Neural progenitor cell (in vitro differentiated cells): ENCODE measurements at regions not wholly inside any gene's neighbourhood (a gene's known extent, or its start where the extent isn't known, plus 50 kb on each side); places are given as distances from the start of the nearest gene placed in this dataset.
A peak's percentile ranks its signal among the peaks of the same experiment; 100 is the strongest.
"Not testable (repeated sequence)": the region's sequence is repeated elsewhere in the genome, so short reads cannot be mapped to it uniquely, and the experiment has no call there.

Experiments used
- DNase-seq: peaks from one replicate; pipeline ENCODE4 v3.0.0-alpha.2; 2016; ENCODE audit warnings: low spot score
- H2AFZ ChIP-seq: fragments of 200-600 bp; sonication (generic); replicated peaks from 2 replicates; pipeline ENCODE4 v1.6.1; 2016; ENCODE audit warnings: antibody characterized with exemption
- H3F3A ChIP-seq: fragments of 200-600 bp; sonication (generic); 2 replicates; pipeline ENCODE4 v1.6.1; 2016; ENCODE audit warnings: antibody characterized with exemption, low read depth
- H3K27ac ChIP-seq: fragments of 200-600 bp; sonication (generic); 2 replicates; pipeline ENCODE4 v1.5.1; 2016; ENCODE audit warnings: mild to moderate bottlenecking
- H3K27me3 ChIP-seq: fragments of 200-600 bp; sonication (generic); 2 replicates; pipeline ENCODE4 v1.6.1; 2016; ENCODE audit warnings: mild to moderate bottlenecking, moderate library complexity
- H3K36me3 ChIP-seq: fragments of 200-600 bp; sonication (generic); 2 replicates; pipeline ENCODE4 v1.5.1; 2016
- H3K4me1 ChIP-seq: fragments of 200-600 bp; sonication (generic); 2 replicates; pipeline ENCODE4 v1.6.1; 2016; ENCODE audit warnings: mixed run types
- H3K4me2 ChIP-seq: fragments of 200-600 bp; sonication (generic); 2 replicates; pipeline ENCODE4 v1.6.1; 2016
- H3K4me3 ChIP-seq: fragments of 200-600 bp; sonication (generic); 2 replicates; pipeline ENCODE4 v1.5.1; 2016
- H3K79me2 ChIP-seq: fragments of 200-600 bp; sonication (generic); 2 replicates; pipeline ENCODE4 v1.6.1; 2016; ENCODE audit warnings: low read depth
- H3K9ac ChIP-seq: fragments of 200-600 bp; sonication (generic); 2 replicates; pipeline ENCODE4 v1.6.1; 2016
- H3K9me3 ChIP-seq: fragments of 200-600 bp; sonication (generic); 2 replicates; pipeline ENCODE4 v1.5.1; 2016; ENCODE audit warnings: low read depth
- H4K20me1 ChIP-seq: fragments of 200-600 bp; sonication (generic); 2 replicates; pipeline ENCODE4 v1.6.1; 2016; ENCODE audit warnings: low read depth
- H3K27ac Mint-ChIP-seq: 3 replicates; pipeline ENCODE4 v1.8.0; 2021; ENCODE audit warnings: mixed read lengths
- H3K27me3 Mint-ChIP-seq: 2 replicates; pipeline ENCODE4 v1.8.0; 2022; ENCODE audit warnings: low read depth, mild to moderate bottlenecking, inconsistent platforms, moderate library complexity, mixed read lengths; ENCODE audit not compliant: insufficient read depth
- H3K36me3 Mint-ChIP-seq: 3 replicates; pipeline ENCODE4 v1.8.0; 2021; ENCODE audit warnings: mixed read lengths
- H3K4me1 Mint-ChIP-seq: 3 replicates; pipeline ENCODE4 v1.8.0; 2021; ENCODE audit warnings: mixed read lengths
- H3K4me3 Mint-ChIP-seq: 3 replicates; pipeline ENCODE4 v1.8.0; 2021; ENCODE audit warnings: mild to moderate bottlenecking, moderate library complexity, mixed read lengths
- H3K9me3 Mint-ChIP-seq: 3 replicates; pipeline ENCODE4 v1.8.0; 2020; ENCODE audit warnings: mixed read lengths
- EZH2 ChIP-seq: fragments of 200-600 bp; sonication (generic); IDR thresholded peaks from 2 replicates; pipeline ENCODE4 v1.6.1; 2017; ENCODE audit warnings: antibody characterized with exemption, mild to moderate bottlenecking, moderate library complexity
- EZH2phosphoT487 ChIP-seq: fragments of 200-600 bp; sonication (generic); IDR thresholded peaks from 2 replicates; pipeline ENCODE4 v1.6.1; 2017; ENCODE audit warnings: antibody characterized with exemption
- TF ChIP-seq, protein P1 (sequence below): fragments of 200-600 bp; sonication (generic); IDR thresholded peaks from 2 replicates; pipeline ENCODE4 v1.5.1; 2017; ENCODE audit warnings: antibody characterized with exemption, mild to moderate bottlenecking

DNA sequence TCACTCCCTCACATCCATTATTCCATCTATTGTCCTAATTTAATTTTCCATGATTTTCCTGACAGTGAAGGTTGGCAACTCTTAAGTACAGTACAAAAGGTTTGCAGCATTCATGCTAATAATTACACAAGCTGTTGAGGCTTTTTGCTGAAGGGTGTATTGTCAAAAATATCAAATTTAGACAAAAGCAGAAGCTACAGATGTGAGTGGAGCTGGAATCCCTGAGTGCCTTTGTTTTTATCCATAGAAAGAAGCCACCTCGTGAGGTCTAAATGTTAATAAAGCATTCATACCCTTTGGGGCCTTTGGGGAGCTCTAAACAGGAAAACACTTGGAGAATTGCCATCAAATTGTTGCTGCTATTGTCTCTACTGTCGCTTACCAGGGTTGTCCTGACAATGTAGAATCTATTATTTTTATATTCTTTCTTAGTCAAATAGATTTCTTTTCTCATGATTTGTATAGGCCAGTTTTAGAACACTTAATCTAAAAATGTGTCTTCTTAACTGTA is 185.8 kb upstream of the ROBO1 start:
- Mint-ChIP-seq H3K4me3 (no peak overlapping the region), H3K36me3 (no peaks in the 10 kb centered on the region), H3K27me3 (peaks cover 2% of the 10 kb centered on the region), H3K9me3 (peaks cover 7% of the 10 kb centered on the region), H3K27ac (no peak overlapping the region), H3K4me1 (peaks cover 18% of the 10 kb centered on the region)
- H3K27ac ChIP-seq, result peak overlapping the region; percentile 52
- H3K4me3 ChIP-seq, result no peak overlapping the region
- no peak overlapping the region for H3K9ac ChIP-seq
- TF ChIP-seq EZH2phosphoT487, result no peak
- TF ChIP-seq, protein P1, sequence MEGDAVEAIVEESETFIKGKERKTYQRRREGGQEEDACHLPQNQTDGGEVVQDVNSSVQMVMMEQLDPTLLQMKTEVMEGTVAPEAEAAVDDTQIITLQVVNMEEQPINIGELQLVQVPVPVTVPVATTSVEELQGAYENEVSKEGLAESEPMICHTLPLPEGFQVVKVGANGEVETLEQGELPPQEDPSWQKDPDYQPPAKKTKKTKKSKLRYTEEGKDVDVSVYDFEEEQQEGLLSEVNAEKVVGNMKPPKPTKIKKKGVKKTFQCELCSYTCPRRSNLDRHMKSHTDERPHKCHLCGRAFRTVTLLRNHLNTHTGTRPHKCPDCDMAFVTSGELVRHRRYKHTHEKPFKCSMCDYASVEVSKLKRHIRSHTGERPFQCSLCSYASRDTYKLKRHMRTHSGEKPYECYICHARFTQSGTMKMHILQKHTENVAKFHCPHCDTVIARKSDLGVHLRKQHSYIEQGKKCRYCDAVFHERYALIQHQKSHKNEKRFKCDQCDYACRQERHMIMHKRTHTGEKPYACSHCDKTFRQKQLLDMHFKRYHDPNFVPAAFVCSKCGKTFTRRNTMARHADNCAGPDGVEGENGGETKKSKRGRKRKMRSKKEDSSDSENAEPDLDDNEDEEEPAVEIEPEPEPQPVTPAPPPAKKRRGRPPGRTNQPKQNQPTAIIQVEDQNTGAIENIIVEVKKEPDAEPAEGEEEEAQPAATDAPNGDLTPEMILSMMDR, result no peak
- no peak for TF ChIP-seq EZH2
- peak overlapping the region; percentile 48 for H3K4me2 ChIP-seq
- H4K20me1 ChIP-seq, result no peaks in the 10 kb centered on the region
- H3K9me3 ChIP-seq, result no peaks in the 10 kb centered on the region
- H3K36me3 ChIP-seq, result no peaks in the 10 kb centered on the region
- no peak for DNase-seq
- no peaks in the 10 kb centered on the region for H3K27me3 ChIP-seq
- peaks cover 34% of the 10 kb centered on the region for H3K4me1 ChIP-seq
- H3K79me2 ChIP-seq, result no peaks in the 10 kb centered on the region
- peak overlapping the region; percentile 39 for H2AFZ ChIP-seq
- H3F3A ChIP-seq, result peaks cover 5% of the 10 kb centered on the region

DNA sequence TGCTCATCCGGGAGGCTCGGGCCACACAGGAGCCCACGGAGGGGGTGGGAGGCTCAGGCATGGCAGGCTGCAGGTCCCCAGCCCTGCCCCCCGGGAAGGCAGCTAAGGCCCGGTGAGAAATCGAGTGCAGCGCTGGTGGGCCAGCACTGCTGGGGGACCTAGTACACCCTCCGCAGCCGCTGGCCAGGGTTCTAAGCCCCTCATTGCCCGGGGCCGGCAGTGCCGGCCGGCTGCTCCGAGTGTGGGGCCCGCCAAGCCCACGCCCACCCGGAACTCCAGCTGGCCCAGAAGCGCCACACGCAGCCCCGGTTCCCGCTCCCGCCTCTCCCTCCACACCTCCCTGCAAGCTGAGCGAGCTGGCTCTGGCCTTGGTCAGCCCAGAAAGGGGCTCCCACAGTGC is 183.6 kb upstream of the ROBO1 start:
- H3K4me3 ChIP-seq, H4K20me1 ChIP-seq, H3K4me3 Mint-ChIP-seq, H3K27ac Mint-ChIP-seq, DNase-seq, H3K27me3 Mint-ChIP-seq, H3K79me2 ChIP-seq, H3K27ac ChIP-seq, H3K27me3 ChIP-seq, H3K9me3 Mint-ChIP-seq, H3K36me3 ChIP-seq, H3F3A ChIP-seq, H3K9ac ChIP-seq, H3K4me2 ChIP-seq, H3K9me3 ChIP-seq, H3K36me3 Mint-ChIP-seq, H2AFZ ChIP-seq: not testable (repeated sequence)
- H3K4me1 ChIP-seq, result peaks cover 34% of the 10 kb centered on the region
- H3K4me1 Mint-ChIP-seq, result peaks cover 18% of the 10 kb centered on the region

DNA sequence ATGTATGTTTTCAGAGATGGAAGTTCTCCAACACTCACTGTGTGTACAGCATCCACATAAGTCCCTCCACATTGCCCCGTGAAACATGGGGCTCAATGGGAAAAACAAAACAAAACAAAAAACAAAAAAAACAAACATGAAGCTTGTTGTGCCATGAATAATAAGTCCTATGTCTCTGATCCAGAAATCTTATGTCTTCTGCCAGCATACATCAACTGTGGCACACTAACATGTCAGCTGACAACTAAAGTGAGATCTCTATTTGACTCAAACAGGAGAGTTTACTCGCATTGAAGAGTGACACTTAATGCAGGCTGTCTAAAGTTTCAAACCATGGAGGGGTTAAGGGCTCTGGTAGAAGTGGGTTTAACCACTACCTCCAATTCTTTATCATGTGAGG is 180.2 kb upstream of the ROBO1 start:
- H3K4me3 ChIP-seq, result no peak overlapping the region
- H4K20me1 ChIP-seq, result no peaks in the 10 kb centered on the region
- no peak for TF ChIP-seq EZH2
- TF ChIP-seq, protein P1, result no peak
- TF ChIP-seq EZH2phosphoT487, result no peak
- no peak overlapping the region for H2AFZ ChIP-seq
- H3K79me2 ChIP-seq, result no peaks in the 10 kb centered on the region
- Mint-ChIP-seq H3K4me1 (peaks cover 7% of the 10 kb centered on the region), H3K9me3 (peaks cover 7% of the 10 kb centered on the region), H3K4me3 (no peak overlapping the region), H3K36me3 (no peaks in the 10 kb centered on the region), H3K27me3 (peaks cover 3% of the 10 kb centered on the region), H3K27ac (no peak overlapping the region)
- H3K27ac ChIP-seq, result no peak overlapping the region
- H3K36me3 ChIP-seq, result no peaks in the 10 kb centered on the region
- H3K9ac ChIP-seq, result no peak overlapping the region
- DNase-seq, result no peak
- H3F3A ChIP-seq, result no peaks in the 10 kb centered on the region
- no peaks in the 10 kb centered on the region for H3K9me3 ChIP-seq
- H3K4me2 ChIP-seq, result no peak overlapping the region
- no peaks in the 10 kb centered on the region for H3K27me3 ChIP-seq
- H3K4me1 ChIP-seq, result peaks cover 8% of the 10 kb centered on the region

DNA sequence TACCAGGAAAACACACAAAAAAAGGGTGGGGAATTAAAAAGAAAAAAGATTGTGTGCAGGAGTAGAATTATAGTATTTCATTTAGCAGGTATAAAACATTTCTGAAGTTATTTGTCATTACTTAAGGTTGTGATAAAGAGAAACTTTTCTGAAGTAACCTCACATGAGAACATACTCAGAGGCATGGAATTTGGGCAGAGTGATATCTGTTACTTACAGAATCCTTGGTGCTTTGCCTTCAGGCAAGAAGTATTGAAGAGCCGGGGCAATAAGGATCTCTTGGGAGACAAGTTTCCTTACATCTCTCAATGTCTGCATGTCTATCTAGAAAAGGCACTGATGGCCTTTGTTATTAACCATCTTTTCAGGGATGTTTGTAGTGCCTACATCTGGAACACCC is 179.7 kb upstream of the ROBO1 start:
- Histone ChIP-seq H3K36me3 (no peaks in the 10 kb centered on the region), H4K20me1 (no peaks in the 10 kb centered on the region), H3K4me3 (no peak overlapping the region), H3K27me3 (no peaks in the 10 kb centered on the region), H3K9me3 (no peaks in the 10 kb centered on the region), H2AFZ (no peak overlapping the region), H3K9ac (no peak overlapping the region), H3K4me1 (peaks cover 3% of the 10 kb centered on the region), H3F3A (no peaks in the 10 kb centered on the region), H3K4me2 (no peak overlapping the region), H3K79me2 (no peaks in the 10 kb centered on the region), H3K27ac (no peak overlapping the region)
- Mint-ChIP-seq H3K4me3 (no peak overlapping the region), H3K9me3 (peaks cover 5% of the 10 kb centered on the region), H3K4me1 (peaks cover 7% of the 10 kb centered on the region), H3K36me3 (no peaks in the 10 kb centered on the region), H3K27ac (no peak overlapping the region), H3K27me3 (peaks cover 3% of the 10 kb centered on the region)
- TF ChIP-seq EZH2 (no peak), EZH2phosphoT487 (no peak)
- TF ChIP-seq, protein P1, result no peak
- no peak for DNase-seq
